ENCODE measurements at regions not wholly inside any gene's neighbourhood (a gene's known extent, or its start where the extent isn't known, plus 50 kb on each side); places are given as distances from the start of the nearest gene placed in this dataset.

- Histone ChIP-seq H3K27me3 (ENCODE audit: control insufficient read depth in 1 of 2, insufficient read depth in 2 of 2, low read length in 2 of 2) (no peaks in the 10 kb centered on the region), H3K9ac (ENCODE audit: insufficient read depth, low read depth, low read length) (no peak overlapping the region), H3K9me3 (ENCODE audit: low read length) (no peaks in the 10 kb centered on the region), H3K4me3 (replicated peaks in 1 of 3; ENCODE audit: insufficient read depth in 1 of 3, low read depth in 2 of 3, low read length in 3 of 3) (no peak overlapping the region), H4K20me1 (ENCODE audit: insufficient read depth, low read length) (no peaks in the 10 kb centered on the region), H3K36me3 (replicated peaks in 1 of 2; ENCODE audit: control insufficient read depth in 1 of 2, insufficient read depth in 2 of 2, low read length in 2 of 2) (no peaks in the 10 kb centered on the region), H3K79me2 (ENCODE audit: insufficient read depth, low read length) (no peaks in the 10 kb centered on the region), H2AFZ (ENCODE audit: low read length) (no peak overlapping the region), H3K4me1 (ENCODE audit: insufficient read depth, low read length) (no peaks in the 10 kb centered on the region), H3K4me2 (ENCODE audit: low read depth, low read length) (no peak overlapping the region), H3K27ac (ENCODE audit: extremely low read length, insufficient read depth, low read length) (no peak overlapping the region)
- TF ChIP-seq ZNF772 (CRISPR knock-in tag; IDR thresholded peaks at IDR 0.05) = no peak
- no peak for TF ChIP-seq ZHX1 (CRISPR knock-in tag; IDR thresholded peaks at IDR 0.05; ENCODE audit: low read depth)
- TF ChIP-seq IRF2 (CRISPR knock-in tag; IDR thresholded peaks at IDR 0.05) = no peak
- no peak for ATAC-seq
- ChIA-PET POLR2A (no interaction called here), CTCF (ENCODE audit: low intra/inter-chr PET ratio, low total read pairs) (no interaction called here)
- no peak for DNase-seq (ENCODE audit: low spot score)
- no peak for FAIRE-seq
- BruUV-seq (replicated peaks) = no TSS peak
- in situ Hi-C loops (cut with HindIII; ENCODE audit: extremely low pct_ligation_motif_present, low pct_unique_long_range_greater_than_20kb) (no loop called here), intact Hi-C loops (cut with micrococcal nuclease; ENCODE audit: unreplicated experiment) (no loop called here)
- 31% methylated on average over 4 of the region's 4 CpGs for WGBS (ENCODE audit: low lambda C conversion rate)
These were observed 540.0 kb upstream of the JARID2 start for GRCh38 chr6:14705841-14706377.

GRCh38 chr6:14706378-14706929 is 539.4 kb upstream of the JARID2 start:
- no peak for ATAC-seq
- FAIRE-seq = no peak
- no peaks in the 10 kb centered on the region for H3K9me3 ChIP-seq (ENCODE audit: low read length)
- POLR2A ChIA-PET = no interaction called here
- H3K27me3 ChIP-seq (ENCODE audit: control insufficient read depth in 1 of 2, insufficient read depth in 2 of 2, low read length in 2 of 2) = no peaks in the 10 kb centered on the region
- H3K9ac ChIP-seq (ENCODE audit: insufficient read depth, low read depth, low read length) = no peak overlapping the region
- no peaks in the 10 kb centered on the region for H3K79me2 ChIP-seq (ENCODE audit: insufficient read depth, low read length)
- no peaks in the 10 kb centered on the region for H3K36me3 ChIP-seq (replicated peaks in 1 of 2; ENCODE audit: control insufficient read depth in 1 of 2, insufficient read depth in 2 of 2, low read length in 2 of 2)
- H3K4me3 ChIP-seq (replicated peaks in 1 of 3; ENCODE audit: insufficient read depth in 1 of 3, low read depth in 2 of 3, low read length in 3 of 3) = no peak overlapping the region
- CTCF ChIA-PET (ENCODE audit: low intra/inter-chr PET ratio, low total read pairs) = no interaction called here
- in situ Hi-C loops (cut with HindIII; ENCODE audit: extremely low pct_ligation_motif_present, low pct_unique_long_range_greater_than_20kb) = no loop called here
- TF ChIP-seq BCL3 (CRISPR knock-in tag; IDR thresholded peaks at IDR 0.05) = no peak
- TF ChIP-seq ZNF7 (CRISPR knock-in tag; IDR thresholded peaks at IDR 0.05) = no peak
- TF ChIP-seq ZBTB1 (CRISPR knock-in tag; IDR thresholded peaks at IDR 0.05; ENCODE audit: borderline replicate concordance) = no peak
- no peak for TF ChIP-seq TARDBP (CRISPR knock-in tag; IDR thresholded peaks at IDR 0.05)
- TF ChIP-seq SPEN (CRISPR knock-in tag; IDR thresholded peaks at IDR 0.05; ENCODE audit: low read depth) = no peak
- TF ChIP-seq ZNF121 (CRISPR knock-in tag; IDR thresholded peaks at IDR 0.05) = no peak
- no peak for TF ChIP-seq ZNF30 (CRISPR knock-in tag; IDR thresholded peaks at IDR 0.05)
- TF ChIP-seq ZNF547 (CRISPR knock-in tag; IDR thresholded peaks at IDR 0.05) = no peak
- WGBS (ENCODE audit: low lambda C conversion rate) = 32% methylated on average over 12 of the region's 12 CpGs
- no peak overlapping the region for H2AFZ ChIP-seq (ENCODE audit: low read length)
- no peaks in the 10 kb centered on the region for H4K20me1 ChIP-seq (ENCODE audit: insufficient read depth, low read length)
- BruUV-seq (replicated peaks) = no TSS peak
- no peak overlapping the region for H3K27ac ChIP-seq (ENCODE audit: extremely low read length, insufficient read depth, low read length)
- DNase-seq (ENCODE audit: low spot score) = no peak
- no peaks in the 10 kb centered on the region for H3K4me1 ChIP-seq (ENCODE audit: insufficient read depth, low read length)
- intact Hi-C loops (cut with micrococcal nuclease; ENCODE audit: unreplicated experiment) = no loop called here
- H3K4me2 ChIP-seq (ENCODE audit: low read depth, low read length) = no peak overlapping the region

Measured in HepG2 (cell line).